ENCODE measurements at regions not wholly inside any gene's neighbourhood (a gene's known extent, or its start where the extent isn't known, plus 50 kb on each side); places are given as distances from the start of the nearest gene placed in this dataset.

DNA sequence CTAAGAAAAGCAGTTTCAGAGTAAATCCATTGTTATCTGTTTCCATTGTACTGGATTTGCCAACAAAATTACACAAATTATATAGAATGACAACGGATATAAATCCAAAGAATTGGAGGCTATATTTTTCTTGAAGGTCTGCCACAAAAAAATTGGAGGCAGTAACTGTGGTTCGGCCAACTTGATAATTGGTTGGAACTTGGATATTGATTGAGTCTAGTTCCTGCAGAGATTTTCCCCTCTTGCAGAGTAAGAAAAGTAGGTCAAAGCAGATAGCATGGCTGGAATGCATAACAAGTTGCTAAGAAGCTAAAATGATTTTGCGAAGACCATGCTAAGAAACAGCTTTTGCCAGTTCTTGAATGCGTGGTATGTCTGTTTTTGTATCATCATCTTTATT is 269.6 kb upstream of the CFAP20DC start:
- Histone ChIP-seq H3K27ac (no peak overlapping the region), H3K36me3 (ENCODE audit: insufficient read depth, low read length) (no peaks in the 10 kb centered on the region), H3K9me3 (ENCODE audit: low read depth, low read length) (no peaks in the 10 kb centered on the region), H3K9ac (ENCODE audit: insufficient read length) (no peak overlapping the region), H3K4me3 (no peak overlapping the region)
- no peak for DNase-seq (ENCODE audit: low read depth, low spot score)
- TF ChIP-seq EZH2 (IDR thresholded peaks at IDR 0.05) (no peak), FOXP2 (optimal IDR thresholded peaks at IDR 0.05; ENCODE audit: control extremely low read depth, extremely low read length, insufficient read depth) (no peak), POLR2AphosphoS5 (IDR thresholded peaks at IDR 0.05; ENCODE audit: borderline replicate concordance, low read depth, low read length) (no peak)

DNA sequence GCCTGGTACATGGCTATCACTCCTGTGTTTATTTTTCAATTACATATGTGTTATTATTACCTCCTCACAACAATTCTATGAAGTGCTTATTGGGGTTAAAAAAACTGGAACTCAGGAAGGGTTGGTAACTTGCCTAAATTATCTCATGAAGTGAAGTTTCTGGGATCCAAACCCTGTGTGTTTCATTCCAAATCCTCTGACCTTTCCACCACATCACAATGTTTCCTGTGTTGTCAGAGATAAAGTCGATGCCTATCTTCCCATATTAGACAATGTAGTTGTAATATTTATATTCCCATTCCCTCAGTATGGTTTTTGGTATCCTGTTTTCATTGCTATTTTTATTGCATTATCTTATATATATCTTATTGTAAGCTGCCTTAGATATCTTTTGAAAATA is 269.1 kb upstream of the CFAP20DC start:
- Histone ChIP-seq H3K4me3 (no peak overlapping the region), H3K9ac (ENCODE audit: insufficient read length) (no peak overlapping the region), H3K36me3 (ENCODE audit: insufficient read depth, low read length) (no peaks in the 10 kb centered on the region), H3K9me3 (ENCODE audit: low read depth, low read length) (no peaks in the 10 kb centered on the region), H3K27ac (no peak overlapping the region)
- no peak for TF ChIP-seq POLR2AphosphoS5 (IDR thresholded peaks at IDR 0.05; ENCODE audit: borderline replicate concordance, low read depth, low read length)
- TF ChIP-seq EZH2 (IDR thresholded peaks at IDR 0.05), result no peak
- TF ChIP-seq FOXP2 (optimal IDR thresholded peaks at IDR 0.05; ENCODE audit: control extremely low read depth, extremely low read length, insufficient read depth), result no peak
- DNase-seq (ENCODE audit: low read depth, low spot score), result no peak

GRCh38 chr3:59317386-59317785 is 267.6 kb upstream of the CFAP20DC start:
- TF ChIP-seq FOXP2 (optimal IDR thresholded peaks at IDR 0.05; ENCODE audit: control extremely low read depth, extremely low read length, insufficient read depth) (no peak), EZH2 (IDR thresholded peaks at IDR 0.05) (no peak)
- Histone ChIP-seq H3K27ac (no peak overlapping the region), H3K9ac (ENCODE audit: insufficient read length) (no peak overlapping the region), H3K36me3 (ENCODE audit: insufficient read depth, low read length) (no peaks in the 10 kb centered on the region), H3K9me3 (ENCODE audit: low read depth, low read length) (no peaks in the 10 kb centered on the region), H3K4me3 (no peak overlapping the region)
- DNase-seq (ENCODE audit: low read depth, low spot score), result no peak

DNA sequence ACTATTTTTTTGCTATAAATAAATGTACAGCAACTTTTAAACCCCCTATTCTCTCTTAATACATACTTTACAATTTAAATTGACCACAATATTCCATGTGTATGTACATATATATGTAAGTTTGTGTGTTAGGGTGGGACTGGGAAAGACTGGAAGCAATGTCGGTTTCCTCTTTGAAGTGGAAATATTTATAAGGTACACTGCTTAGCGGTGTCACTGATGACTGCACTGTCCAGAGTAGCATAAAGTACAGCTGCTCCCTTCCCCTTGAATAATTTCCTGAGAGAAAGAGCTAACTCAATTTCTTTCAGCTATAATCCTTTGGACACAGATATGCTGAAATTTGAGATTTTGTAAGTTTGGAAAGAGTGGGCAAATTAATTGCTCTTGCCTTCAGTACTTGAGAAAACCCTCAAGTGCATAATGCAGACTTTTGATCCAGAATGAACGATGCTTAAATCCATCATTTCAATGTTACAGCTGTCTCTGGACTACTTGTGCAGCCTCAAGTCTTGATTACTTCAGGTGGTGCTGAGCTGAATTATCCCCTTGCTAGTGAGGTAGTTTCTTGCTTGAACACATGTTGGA is 267.0 kb upstream of the CFAP20DC start:
- H3K4me3 ChIP-seq, result no peak overlapping the region
- TF ChIP-seq EZH2 (IDR thresholded peaks at IDR 0.05), result no peak
- no peak for TF ChIP-seq POLR2AphosphoS5 (IDR thresholded peaks at IDR 0.05; ENCODE audit: borderline replicate concordance, low read depth, low read length)
- TF ChIP-seq FOXP2 (optimal IDR thresholded peaks at IDR 0.05; ENCODE audit: control extremely low read depth, extremely low read length, insufficient read depth), result no peak
- DNase-seq (ENCODE audit: low read depth, low spot score), result no peak
- no peak overlapping the region for H3K9ac ChIP-seq (ENCODE audit: insufficient read length)
- H3K36me3 ChIP-seq (ENCODE audit: insufficient read depth, low read length), result no peaks in the 10 kb centered on the region
- H3K9me3 ChIP-seq (ENCODE audit: low read depth, low read length), result no peaks in the 10 kb centered on the region
- H3K27ac ChIP-seq, result no peak overlapping the region

GRCh38 chr3:59313365-59313764 is 263.5 kb upstream of the CFAP20DC start:
- no peaks in the 10 kb centered on the region for H3K9me3 ChIP-seq (ENCODE audit: low read depth, low read length)
- no peak overlapping the region for H3K9ac ChIP-seq (ENCODE audit: insufficient read length)
- no peaks in the 10 kb centered on the region for H3K36me3 ChIP-seq (ENCODE audit: insufficient read depth, low read length)
- no peak for DNase-seq (ENCODE audit: low read depth, low spot score)
- H3K4me3 ChIP-seq, result no peak overlapping the region
- no peak overlapping the region for H3K27ac ChIP-seq
- TF ChIP-seq FOXP2 (optimal IDR thresholded peaks at IDR 0.05; ENCODE audit: control extremely low read depth, extremely low read length, insufficient read depth) (no peak), POLR2AphosphoS5 (IDR thresholded peaks at IDR 0.05; ENCODE audit: borderline replicate concordance, low read depth, low read length) (no peak), EZH2 (IDR thresholded peaks at IDR 0.05) (no peak)

- TF ChIP-seq FOXP2 (optimal IDR thresholded peaks at IDR 0.05; ENCODE audit: control extremely low read depth, extremely low read length, insufficient read depth) (no peak), EZH2 (IDR thresholded peaks at IDR 0.05) (no peak), POLR2AphosphoS5 (IDR thresholded peaks at IDR 0.05; ENCODE audit: borderline replicate concordance, low read depth, low read length) (no peak)
- peak overlapping the region; percentile 74; the same call in 1 of the 2 replicates for H3K27ac ChIP-seq
- H3K36me3 ChIP-seq (ENCODE audit: insufficient read depth, low read length), result no peaks in the 10 kb centered on the region
- DNase-seq (ENCODE audit: low read depth, low spot score), result no peak
- no peaks in the 10 kb centered on the region for H3K9me3 ChIP-seq (ENCODE audit: low read depth, low read length)
- peak overlapping the region; percentile 46 for H3K4me3 ChIP-seq
- H3K9ac ChIP-seq (ENCODE audit: insufficient read length), result no peak overlapping the region
These were observed 261.4 kb upstream of the CFAP20DC start for GRCh38 chr3:59311231-59311630.

DNA sequence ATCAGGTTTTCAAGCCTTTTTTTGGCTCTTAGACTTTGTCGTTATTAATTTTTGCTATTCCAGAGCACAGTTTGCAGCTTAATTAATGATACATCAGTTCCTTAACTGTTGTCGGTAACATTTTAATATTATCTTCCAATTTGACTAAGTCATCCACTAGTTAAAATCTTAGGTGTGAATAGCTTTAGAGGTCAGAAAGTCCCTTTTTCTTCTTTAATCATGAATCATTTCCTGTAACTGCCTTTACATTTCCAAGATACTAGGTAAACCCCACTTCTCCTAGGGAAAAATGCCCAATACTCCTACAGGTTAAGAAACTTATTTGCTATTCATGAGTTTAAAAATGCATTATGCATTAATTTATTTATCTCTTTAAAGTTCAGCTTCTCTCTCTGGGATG is 260.9 kb upstream of the CFAP20DC start:
- TF ChIP-seq EZH2 (IDR thresholded peaks at IDR 0.05) (no peak), FOXP2 (optimal IDR thresholded peaks at IDR 0.05; ENCODE audit: control extremely low read depth, extremely low read length, insufficient read depth) (no peak), POLR2AphosphoS5 (IDR thresholded peaks at IDR 0.05; ENCODE audit: borderline replicate concordance, low read depth, low read length) (no peak)
- no peak overlapping the region for H3K9ac ChIP-seq (ENCODE audit: insufficient read length)
- H3K4me3 ChIP-seq, result no peak overlapping the region

GRCh38 chr3:59308684-59309083 is 258.9 kb upstream of the CFAP20DC start:
- H3K27ac ChIP-seq, result no peak overlapping the region
- no peak overlapping the region for H3K4me3 ChIP-seq
- H3K9ac ChIP-seq (ENCODE audit: insufficient read length), result no peak overlapping the region
- no peak for DNase-seq (ENCODE audit: low read depth, low spot score)
- H3K9me3 ChIP-seq (ENCODE audit: low read depth, low read length), result no peaks in the 10 kb centered on the region
- TF ChIP-seq FOXP2 (optimal IDR thresholded peaks at IDR 0.05; ENCODE audit: control extremely low read depth, extremely low read length, insufficient read depth), result no peak
- TF ChIP-seq EZH2 (IDR thresholded peaks at IDR 0.05), result no peak
- no peak for TF ChIP-seq POLR2AphosphoS5 (IDR thresholded peaks at IDR 0.05; ENCODE audit: borderline replicate concordance, low read depth, low read length)
- H3K36me3 ChIP-seq (ENCODE audit: insufficient read depth, low read length), result no peaks in the 10 kb centered on the region

More for the DNA sequence above, 260.9 kb upstream of the CFAP20DC start:
- no peak for DNase-seq (ENCODE audit: low read depth, low spot score)
- no peaks in the 10 kb centered on the region for H3K9me3 ChIP-seq (ENCODE audit: low read depth, low read length)
- no peak overlapping the region for H3K27ac ChIP-seq
- no peaks in the 10 kb centered on the region for H3K36me3 ChIP-seq (ENCODE audit: insufficient read depth, low read length)

DNA sequence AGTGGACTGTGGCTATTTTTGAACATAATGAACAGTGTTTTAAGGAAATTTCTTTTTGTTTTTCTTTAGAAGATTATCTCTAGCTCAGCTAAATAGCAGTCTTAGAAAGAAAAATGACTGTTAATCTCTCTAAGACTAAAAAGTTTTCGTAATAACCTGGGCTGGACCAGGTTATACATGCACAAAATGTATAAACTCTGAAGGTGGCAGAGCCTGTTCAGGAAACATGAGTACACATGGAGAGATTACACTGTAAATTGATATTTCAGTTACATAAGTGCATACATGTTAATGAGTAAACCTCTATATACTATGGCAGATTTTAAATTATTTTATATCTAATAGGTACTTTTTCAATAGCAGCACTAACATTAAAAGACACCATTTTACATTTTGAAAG is 258.2 kb upstream of the CFAP20DC start:
- Histone ChIP-seq H3K36me3 (ENCODE audit: insufficient read depth, low read length) (no peaks in the 10 kb centered on the region), H3K9me3 (ENCODE audit: low read depth, low read length) (no peaks in the 10 kb centered on the region), H3K4me3 (no peak overlapping the region), H3K27ac (no peak overlapping the region), H3K9ac (ENCODE audit: insufficient read length) (no peak overlapping the region)
- no peak for DNase-seq (ENCODE audit: low read depth, low spot score)
- TF ChIP-seq EZH2 (IDR thresholded peaks at IDR 0.05), result no peak
- TF ChIP-seq POLR2AphosphoS5 (IDR thresholded peaks at IDR 0.05; ENCODE audit: borderline replicate concordance, low read depth, low read length), result no peak
- TF ChIP-seq FOXP2 (optimal IDR thresholded peaks at IDR 0.05; ENCODE audit: control extremely low read depth, extremely low read length, insufficient read depth), result no peak
